ENCODE measurements at regions not wholly inside any gene's neighbourhood (a gene's known extent, or its start where the extent isn't known, plus 50 kb on each side); places are given as distances from the start of the nearest gene placed in this dataset.

- H3K9ac ChIP-seq (ENCODE audit: insufficient read depth, low read length, poor library complexity, severe bottlenecking) = no peak overlapping the region
- no peak for DNase-seq
- no peaks in the 10 kb centered on the region for H3K4me1 Mint-ChIP-seq
- no peaks in the 10 kb centered on the region for H3K79me2 ChIP-seq (ENCODE audit: insufficient read depth, low read length)
- H3K27ac ChIP-seq (ENCODE audit: low read depth in 1 of 2, low read length in 2 of 2) = no peak overlapping the region
- H3K4me2 ChIP-seq (replicated peaks; ENCODE audit: extremely low read depth, low read length, poor library complexity, severe bottlenecking) = no peak overlapping the region
- no CpG with 5 or more reads among the region's 1 CpG for WGBS (ENCODE audit: insufficient coverage)
- no peaks in the 10 kb centered on the region for H3K27me3 ChIP-seq (ENCODE audit: control insufficient read depth in 2 of 2, insufficient read depth in 2 of 2, low read length in 2 of 2)
- H3K9me3 Mint-ChIP-seq = peaks cover 0 to 2% (median 0%) of the 10 kb centered on the region in 7 donors
- H3K27ac Mint-ChIP-seq = no peak overlapping the region
- H3K9me3 ChIP-seq (replicated peaks in 1 of 2; ENCODE audit: control insufficient read depth in 1 of 2, insufficient read depth in 1 of 2, low read length in 2 of 2) = no peaks in the 10 kb centered on the region
- no peak overlapping the region for H2AFZ ChIP-seq (ENCODE audit: insufficient read depth, low read depth, low read length, poor library complexity, severe bottlenecking)
- no peaks in the 10 kb centered on the region for H3K4me1 ChIP-seq (ENCODE audit: control insufficient read depth in 1 of 2, insufficient read depth in 2 of 2, low read length in 2 of 2)
- H3K4me3 ChIP-seq (replicated peaks in 1 of 3; ENCODE audit: low read depth in 2 of 3, low read length in 3 of 3) = no peak overlapping the region
- H3K36me3 ChIP-seq (replicated peaks in 1 of 2; ENCODE audit: control insufficient read depth in 1 of 2, insufficient read depth in 2 of 2, low read length in 2 of 2) = no peaks in the 10 kb centered on the region
- no peak overlapping the region for H3K4me3 Mint-ChIP-seq
- no peaks in the 10 kb centered on the region for H4K20me1 ChIP-seq (ENCODE audit: insufficient read depth, low read length)
- no peaks in the 10 kb centered on the region for H3K36me3 Mint-ChIP-seq
- intact Hi-C loops (cut with micrococcal nuclease) = no loop called here
- peaks cover 0 to 2% (median 0%) of the 10 kb centered on the region in 3 donors for H3K27me3 Mint-ChIP-seq (ENCODE audit: low read depth in 3 of 3)
- TF ChIP-seq CTCF (IDR thresholded peaks at IDR 0.05) = no peak
These were observed 265.9 kb upstream of the SUCLG2 start for GRCh38 chr3:67920311-67920710.

GRCh38 chr3:67916353-67916752, 261.9 kb upstream of the SUCLG2 start:
- peaks cover 0 to 2% (median 0%) of the 10 kb centered on the region in 3 donors for H3K27me3 Mint-ChIP-seq (ENCODE audit: low read depth in 3 of 3)
- Histone ChIP-seq H4K20me1 (ENCODE audit: insufficient read depth, low read length) (no peaks in the 10 kb centered on the region), H3K36me3 (replicated peaks in 1 of 2; ENCODE audit: control insufficient read depth in 1 of 2, insufficient read depth in 2 of 2, low read length in 2 of 2) (no peaks in the 10 kb centered on the region), H3K27ac (ENCODE audit: low read depth in 1 of 2, low read length in 2 of 2) (no peak overlapping the region), H3K4me3 (replicated peaks in 1 of 3; ENCODE audit: low read depth in 2 of 3, low read length in 3 of 3) (no peak overlapping the region), H3K9me3 (replicated peaks in 1 of 2; ENCODE audit: control insufficient read depth in 1 of 2, insufficient read depth in 1 of 2, low read length in 2 of 2) (no peaks in the 10 kb centered on the region), H3K4me2 (replicated peaks; ENCODE audit: extremely low read depth, low read length, poor library complexity, severe bottlenecking) (no peak overlapping the region), H2AFZ (ENCODE audit: insufficient read depth, low read depth, low read length, poor library complexity, severe bottlenecking) (no peak overlapping the region), H3K4me1 (ENCODE audit: control insufficient read depth in 1 of 2, insufficient read depth in 2 of 2, low read length in 2 of 2) (no peaks in the 10 kb centered on the region), H3K79me2 (ENCODE audit: insufficient read depth, low read length) (no peaks in the 10 kb centered on the region), H3K9ac (ENCODE audit: insufficient read depth, low read length, poor library complexity, severe bottlenecking) (no peak overlapping the region), H3K27me3 (ENCODE audit: control insufficient read depth in 2 of 2, insufficient read depth in 2 of 2, low read length in 2 of 2) (no peaks in the 10 kb centered on the region)
- H3K4me3 Mint-ChIP-seq = no peak overlapping the region
- intact Hi-C loops (cut with micrococcal nuclease) = no loop called here
- DNase-seq = no peak
- H3K4me1 Mint-ChIP-seq = no peaks in the 10 kb centered on the region
- H3K27ac Mint-ChIP-seq = no peak overlapping the region
- WGBS (ENCODE audit: insufficient coverage) = 88% methylated on average over 4 of the region's 5 CpGs
- no peak for TF ChIP-seq CTCF (IDR thresholded peaks at IDR 0.05)
- no peaks in the 10 kb centered on the region for H3K36me3 Mint-ChIP-seq
- peaks cover 0 to 3% (median 0%) of the 10 kb centered on the region in 7 donors for H3K9me3 Mint-ChIP-seq
